ENCODE measurements at regions not wholly inside any gene's neighbourhood (a gene's known extent, or its start where the extent isn't known, plus 50 kb on each side); places are given as distances from the start of the nearest gene placed in this dataset.

- TF ChIP-seq RELA (CRISPR knock-in tag; IDR thresholded peaks at IDR 0.05; ENCODE audit: borderline replicate concordance) (no peak), E2F1 (CRISPR knock-in tag; IDR thresholded peaks at IDR 0.05) (no peak), CTCF (IDR thresholded peaks at IDR 0.05) (no peak), AR (CRISPR knock-in tag; IDR thresholded peaks at IDR 0.05) (no peak), STAT6 (CRISPR knock-in tag; conservative IDR thresholded peaks at IDR 0.05; ENCODE audit: low read depth) (no peak), MAX (CRISPR knock-in tag; IDR thresholded peaks at IDR 0.05) (no peak), AFF4 (CRISPR knock-in tag; IDR thresholded peaks at IDR 0.05; ENCODE audit: borderline replicate concordance) (no peak), ATF3 (CRISPR knock-in tag; conservative IDR thresholded peaks at IDR 0.05) (no peak), E2F5 (CRISPR knock-in tag; IDR thresholded peaks at IDR 0.05) (no peak), ETV6 (CRISPR knock-in tag; IDR thresholded peaks at IDR 0.05) (no peak), USF1 (CRISPR knock-in tag; IDR thresholded peaks at IDR 0.05) (no peak)
Measured at GRCh38 chr3:168589376-168589775, 493.7 kb upstream of the GOLIM4 start.
